ENCODE measurements at regions not wholly inside any gene's neighbourhood (a gene's known extent, or its start where the extent isn't known, plus 50 kb on each side); places are given as distances from the start of the nearest gene placed in this dataset.

- Mint-ChIP-seq H3K27ac (no peak overlapping the region), H3K27me3 (no peaks in the 10 kb centered on the region), H3K9me3 (peaks cover 4% of the 10 kb centered on the region), H3K4me3 (no peak overlapping the region), H3K4me1 (no peaks in the 10 kb centered on the region), H3K36me3 (ENCODE audit: low read depth) (no peaks in the 10 kb centered on the region)
- POLR2A ChIA-PET, result no interaction called here
- no peak for TF ChIP-seq CTCF (IDR thresholded peaks at IDR 0.05)
- DNase-seq, result peak; percentile 9
- CTCF ChIA-PET, result no interaction called here
- intact Hi-C loops (cut with micrococcal nuclease), result no loop called here
- ATAC-seq (ENCODE audit: low read depth), result no peak
Measured at GRCh38 chr3:82938821-82939328, 1177.4 kb upstream of the GBE1 start.

- DNase-seq (no peak), ATAC-seq (ENCODE audit: low read depth) (no peak)
- TF ChIP-seq CTCF (IDR thresholded peaks at IDR 0.05), result no peak
- Mint-ChIP-seq H3K27ac (no peak overlapping the region), H3K9me3 (peaks cover 4% of the 10 kb centered on the region), H3K36me3 (ENCODE audit: low read depth) (no peaks in the 10 kb centered on the region), H3K27me3 (no peaks in the 10 kb centered on the region), H3K4me3 (no peak overlapping the region), H3K4me1 (no peaks in the 10 kb centered on the region)
- CTCF ChIA-PET, result no interaction called here
- POLR2A ChIA-PET, result no interaction called here
- intact Hi-C loops (cut with micrococcal nuclease), result no loop called here
Measured at GRCh38 chr3:82927309-82928253, 1166.1 kb upstream of the GBE1 start.

GRCh38 chr3:82891028-82891427 lies 1129.6 kb upstream of the GBE1 start:
- H3K36me3 Mint-ChIP-seq (ENCODE audit: low read depth), result no peaks in the 10 kb centered on the region
- CTCF ChIA-PET, result no interaction called here
- ATAC-seq (ENCODE audit: low read depth) (no peak), DNase-seq (no peak)
- peaks cover 6% of the 10 kb centered on the region for H3K9me3 Mint-ChIP-seq
- intact Hi-C loops (cut with micrococcal nuclease), result no loop called here
- no peaks in the 10 kb centered on the region for H3K4me1 Mint-ChIP-seq
- POLR2A ChIA-PET, result no interaction called here
- TF ChIP-seq CTCF (IDR thresholded peaks at IDR 0.05), result no peak
- no peaks in the 10 kb centered on the region for H3K27me3 Mint-ChIP-seq
- H3K4me3 Mint-ChIP-seq, result no peak overlapping the region
- H3K27ac Mint-ChIP-seq, result no peak overlapping the region

GRCh38 chr3:82883072-82883471 lies 1121.6 kb upstream of the GBE1 start:
- Mint-ChIP-seq H3K9me3 (peaks cover 9% of the 10 kb centered on the region), H3K27me3 (no peaks in the 10 kb centered on the region), H3K36me3 (ENCODE audit: low read depth) (no peaks in the 10 kb centered on the region), H3K4me3 (no peak overlapping the region), H3K4me1 (no peaks in the 10 kb centered on the region), H3K27ac (no peak overlapping the region)
- no peak for ATAC-seq (ENCODE audit: low read depth)
- no peak for DNase-seq
- no peak for TF ChIP-seq CTCF (IDR thresholded peaks at IDR 0.05)
- ChIA-PET POLR2A (no interaction called here), CTCF (no interaction called here)
- intact Hi-C loops (cut with micrococcal nuclease), result no loop called here

GRCh38 chr3:82875401-82875800 lies 1114.0 kb upstream of the GBE1 start:
- ATAC-seq (ENCODE audit: low read depth) (no peak), DNase-seq (no peak)
- no peaks in the 10 kb centered on the region for H3K27me3 Mint-ChIP-seq
- no peak overlapping the region for H3K4me3 Mint-ChIP-seq
- no peaks in the 10 kb centered on the region for H3K4me1 Mint-ChIP-seq
- no peak overlapping the region for H3K27ac Mint-ChIP-seq
- intact Hi-C loops (cut with micrococcal nuclease), result no loop called here
- H3K9me3 Mint-ChIP-seq, result no peaks in the 10 kb centered on the region
- TF ChIP-seq CTCF (IDR thresholded peaks at IDR 0.05), result no peak
- ChIA-PET POLR2A (no interaction called here), CTCF (no interaction called here)
- no peaks in the 10 kb centered on the region for H3K36me3 Mint-ChIP-seq (ENCODE audit: low read depth)

Data from activated B cell treated with CpG ODN at 0.5 μM for 24 hours (primary cell).